GM21423 (cell line): ENCODE measurements at regions not wholly inside any gene's neighbourhood (a gene's known extent, or its start where the extent isn't known, plus 50 kb on each side); places are given as distances from the start of the nearest gene placed in this dataset.
"Not testable (repeated sequence)": the region's sequence is repeated elsewhere in the genome, so short reads cannot be mapped to it uniquely, and the experiment has no call there.

ENCODE experiments used
- ATAC-seq: cut with Tn5 transposase; IDR thresholded peaks from one replicate; pipeline ENCODE4 v1.9.1; 2021; ENCODE audit warnings: mild to moderate bottlenecking, moderate library complexity; ENCODE audit not compliant: unreplicated experiment

DNA sequence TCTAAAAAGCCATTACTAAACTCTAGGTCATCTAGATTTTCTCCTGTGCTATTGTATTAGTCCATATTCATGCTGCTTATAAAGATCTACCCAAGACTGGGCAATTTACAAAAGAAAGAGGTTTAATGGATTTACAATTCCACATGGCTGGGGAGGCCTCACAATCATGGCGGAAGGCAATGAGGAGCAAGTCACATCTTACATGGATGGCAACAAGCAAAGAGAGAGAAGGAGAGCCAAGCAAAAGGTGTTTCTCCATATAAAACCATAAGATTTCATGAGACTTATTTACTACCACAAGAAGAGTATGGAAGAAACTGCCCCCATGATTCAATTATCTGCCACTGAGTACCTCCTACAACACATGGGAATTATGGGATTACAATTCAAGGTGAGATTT is 69.6 kb upstream of the CCDC6 start:
- not testable (repeated sequence) for ATAC-seq

DNA sequence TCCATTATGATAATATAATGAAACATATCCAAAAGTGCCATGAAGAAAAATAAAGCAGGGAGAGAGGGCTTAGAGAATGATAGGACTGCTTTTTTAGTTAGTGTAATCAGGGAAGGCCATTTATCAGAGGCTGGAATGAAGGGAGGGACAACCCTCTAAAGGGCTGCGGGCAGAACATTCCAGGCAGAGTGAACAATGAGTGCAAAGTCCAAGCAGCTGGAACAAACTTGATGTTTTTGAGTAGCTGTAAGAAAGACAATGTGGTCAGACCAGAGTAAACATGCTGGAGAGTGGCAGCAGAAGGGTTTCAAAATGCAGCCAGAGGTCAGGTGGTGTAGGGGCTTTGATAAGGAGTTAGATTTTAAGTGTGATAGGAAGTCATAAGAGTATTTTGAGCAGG is 65.6 kb upstream of the CCDC6 start:
- ATAC-seq, result no peak

DNA sequence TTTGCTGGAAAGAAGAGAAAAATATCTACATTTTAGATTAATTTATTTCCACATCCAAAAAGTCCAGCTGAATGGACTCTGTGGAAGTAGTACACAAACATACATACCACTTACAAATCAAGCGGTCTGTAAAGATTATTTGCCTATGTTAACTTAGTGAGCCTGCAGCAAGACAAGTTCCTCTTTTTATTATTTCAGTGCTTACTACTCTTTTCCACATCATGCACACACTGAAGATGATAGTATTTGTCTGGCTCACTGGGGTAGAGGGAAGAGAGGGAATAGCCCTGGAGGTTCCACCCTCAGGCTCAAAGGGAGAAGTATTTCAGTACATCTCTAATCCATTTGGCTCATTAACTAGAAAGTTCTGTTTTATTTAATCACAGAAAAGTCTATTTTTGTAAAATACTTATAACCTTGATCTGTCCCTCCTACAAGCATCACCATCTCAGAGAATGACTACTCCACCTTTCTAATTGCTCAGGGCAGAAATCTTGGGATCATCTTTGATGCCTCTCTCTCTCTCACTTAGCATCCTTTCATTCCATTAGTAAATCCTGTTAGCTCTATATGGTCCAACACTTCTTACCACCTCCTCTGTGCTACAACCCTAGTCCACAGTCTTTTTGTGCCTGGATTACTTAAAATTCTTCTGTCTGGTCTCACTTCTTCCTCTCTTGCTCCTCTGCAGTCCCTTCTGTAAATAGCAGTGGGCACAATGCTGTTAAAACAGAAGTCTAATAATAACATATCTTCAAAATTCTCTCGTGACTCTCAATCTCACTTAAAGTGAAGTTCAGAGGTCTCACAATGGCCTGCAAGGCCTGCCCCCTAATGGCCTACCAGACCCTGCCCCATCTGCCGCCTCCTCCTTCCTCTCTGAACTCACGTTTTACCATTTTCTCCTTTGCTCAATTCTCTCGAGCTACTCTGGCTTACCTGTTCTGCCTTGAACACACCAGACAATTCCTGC is 64.3 kb upstream of the CCDC6 start:
- peak; percentile 81 for ATAC-seq

DNA sequence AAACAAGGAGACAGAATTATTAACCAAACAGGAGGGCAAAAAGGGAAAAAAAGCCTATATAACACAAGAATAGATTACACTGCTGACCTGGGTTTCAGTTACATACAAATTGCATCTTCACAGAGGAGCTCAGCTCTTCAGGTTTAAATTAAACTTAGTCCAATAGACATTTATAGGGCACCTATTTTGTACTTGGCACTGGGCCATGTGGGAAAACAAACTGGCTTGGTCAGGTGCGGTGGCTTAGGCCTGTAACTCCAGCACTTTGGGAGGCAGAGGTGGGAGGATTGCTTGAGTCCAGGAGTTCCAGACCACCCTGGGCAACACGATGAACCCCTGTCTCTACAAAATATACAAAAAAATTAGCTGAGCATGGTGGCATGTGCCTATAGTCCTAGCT is 62.3 kb upstream of the CCDC6 start:
- no peak for ATAC-seq

DNA sequence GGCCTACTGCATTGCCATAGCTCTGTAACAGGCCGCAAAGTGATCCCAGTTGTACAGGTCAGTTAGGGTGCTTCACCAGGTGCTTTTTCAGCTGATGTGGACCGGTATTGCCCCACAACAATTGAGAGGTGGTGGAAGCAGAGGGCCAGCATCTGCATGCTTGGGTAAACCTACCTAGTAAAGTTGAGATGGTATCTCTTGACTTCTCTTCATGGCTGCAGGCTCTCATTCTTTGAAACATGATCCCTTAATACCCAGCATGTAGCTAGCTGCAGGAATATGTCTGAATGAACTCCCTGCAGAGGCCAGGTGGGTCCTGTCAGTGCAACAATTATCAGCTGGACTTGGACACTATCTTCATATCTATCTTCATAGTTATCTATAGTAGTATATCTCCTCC is 60.7 kb upstream of the CCDC6 start:
- no peak for ATAC-seq

DNA sequence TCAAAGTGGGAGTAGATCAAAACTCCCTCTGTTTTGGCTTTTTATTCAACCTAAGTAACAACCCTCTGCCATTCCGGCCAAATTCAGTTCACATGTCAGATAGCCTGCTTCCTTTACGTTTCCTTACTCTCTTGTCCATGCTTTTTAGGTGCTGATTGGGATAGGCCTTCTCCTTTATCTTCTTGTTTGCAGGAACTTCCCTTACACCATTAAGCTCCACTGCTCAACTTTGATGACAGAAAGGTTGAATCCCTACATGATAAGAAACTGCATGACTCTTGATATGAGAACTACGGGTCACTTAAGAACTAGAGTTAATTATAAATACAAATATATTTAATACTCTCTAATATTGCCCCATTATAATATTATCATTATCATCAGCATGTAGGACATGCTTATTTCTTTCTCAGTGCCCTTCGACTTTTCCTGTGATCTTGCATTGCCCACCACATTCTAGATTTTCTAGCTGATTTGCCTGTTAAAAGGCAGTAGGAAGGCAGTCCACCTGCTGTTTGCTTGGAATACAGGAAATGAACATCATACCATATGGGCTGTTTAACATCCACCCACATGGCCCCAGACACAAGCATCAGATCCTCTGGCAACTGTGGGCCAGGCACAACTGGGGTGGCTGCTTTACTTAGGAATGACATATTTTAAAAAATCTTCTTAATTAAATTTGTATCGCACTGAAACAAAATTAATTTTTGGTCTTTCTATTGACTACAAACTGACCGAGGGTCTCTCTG is 59.7 kb upstream of the CCDC6 start:
- no peak for ATAC-seq

DNA sequence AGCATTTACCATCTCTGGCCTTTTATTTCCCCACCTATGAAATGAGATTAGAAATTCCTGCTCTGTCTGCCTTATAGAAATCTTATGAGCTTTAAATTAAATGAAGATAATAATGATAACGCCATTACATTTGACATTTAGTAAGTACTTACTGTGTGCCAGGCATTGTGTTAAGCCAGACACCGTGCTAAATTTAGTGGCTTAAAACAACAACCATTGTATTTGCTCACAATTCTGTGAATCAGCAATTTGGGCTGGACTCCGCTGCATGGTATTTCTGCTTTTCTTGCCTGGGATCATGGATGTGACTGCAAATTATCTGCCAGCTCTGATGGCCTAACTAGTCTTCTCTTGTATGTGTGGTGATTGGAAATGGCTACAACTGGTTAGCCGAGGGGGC is 56.4 kb upstream of the CCDC6 start:
- ATAC-seq, result no peak

DNA sequence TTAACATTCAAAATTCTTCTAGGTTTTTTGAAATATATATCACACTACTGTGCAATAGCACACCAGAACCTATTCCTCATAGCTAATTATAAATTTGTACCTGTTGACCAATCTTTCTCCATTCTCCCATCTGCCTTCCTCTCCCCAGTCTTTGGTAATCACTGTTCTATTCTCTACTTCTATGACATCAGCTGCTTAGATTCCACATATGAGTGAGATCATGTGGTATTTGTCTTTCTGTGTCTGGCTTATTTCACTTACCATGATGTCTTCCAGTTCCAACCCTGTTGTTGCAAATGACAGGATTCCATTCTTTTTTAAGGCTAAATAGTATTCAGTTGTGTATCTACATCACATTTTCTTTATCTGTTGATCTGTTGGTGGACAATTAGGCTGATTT is 54.4 kb upstream of the CCDC6 start:
- no peak for ATAC-seq

DNA sequence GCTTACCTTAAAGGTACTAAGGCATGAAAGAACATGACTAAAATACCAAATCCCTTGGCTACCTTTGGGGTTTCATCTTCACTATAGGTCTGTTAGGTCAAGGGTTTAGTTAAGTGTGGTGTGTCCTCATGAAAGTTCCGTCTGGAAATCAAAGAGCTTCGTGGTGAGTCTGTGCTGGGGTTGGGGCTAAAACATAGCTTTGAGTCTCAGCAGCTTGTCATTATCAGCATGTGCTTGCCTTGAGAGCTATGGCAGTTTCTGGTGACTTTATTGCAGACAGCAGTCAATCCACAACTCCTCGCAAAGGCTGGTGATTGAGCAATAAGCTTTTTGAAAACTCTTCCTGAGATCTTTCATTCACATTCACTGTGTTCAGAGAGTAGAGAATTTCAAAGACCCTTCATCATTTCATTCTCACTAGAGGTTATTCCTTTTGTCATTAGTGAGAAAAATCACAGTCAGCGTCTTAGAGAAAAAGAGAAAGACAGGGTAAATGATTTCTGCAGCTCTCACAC is 53.2 kb upstream of the CCDC6 start:
- ATAC-seq, result no peak

DNA sequence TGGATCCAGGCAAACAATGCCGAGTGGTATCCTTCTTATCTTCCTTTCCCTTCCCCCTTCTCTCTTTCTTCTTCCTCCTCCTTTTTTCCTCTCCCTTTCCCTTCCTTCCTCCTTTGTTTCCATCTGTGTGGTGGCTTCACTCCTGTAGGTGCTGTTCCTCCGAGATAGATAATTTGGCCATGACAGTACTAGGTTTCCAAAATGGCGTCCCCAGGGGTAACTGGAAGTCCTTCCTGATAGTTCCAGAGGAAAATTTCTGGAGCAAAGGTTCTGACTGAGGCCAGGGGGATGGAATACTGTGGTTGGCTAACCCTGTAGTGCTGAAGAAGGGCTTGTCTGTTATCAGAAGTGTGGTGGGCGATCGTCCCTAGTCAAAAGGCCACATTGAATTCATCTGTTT is 52.5 kb upstream of the CCDC6 start:
- no peak for ATAC-seq

DNA sequence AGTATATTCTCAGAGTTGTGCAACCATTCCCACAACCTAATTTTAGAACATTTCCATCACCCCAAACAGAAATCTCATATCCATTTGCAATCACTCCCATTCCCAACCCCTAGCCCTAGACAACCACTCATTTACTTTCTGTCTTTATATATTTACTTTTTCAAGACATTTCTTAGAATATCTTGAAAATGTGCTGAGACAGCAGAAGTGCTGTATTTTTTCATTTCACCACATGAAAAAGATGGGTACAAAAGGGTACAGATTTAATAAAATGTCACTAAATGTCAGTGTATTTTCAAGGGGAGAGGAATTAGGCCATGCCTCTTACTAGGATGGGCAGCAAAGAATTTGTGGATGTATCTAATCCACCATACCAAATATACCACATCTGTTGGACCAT is 51.6 kb upstream of the CCDC6 start:
- ATAC-seq, result no peak
